ENCODE measurements at regions not wholly inside any gene's neighbourhood (a gene's known extent, or its start where the extent isn't known, plus 50 kb on each side); places are given as distances from the start of the nearest gene placed in this dataset.
A peak's percentile ranks its signal among the peaks of the same experiment; 100 is the strongest.
"Not testable (repeated sequence)": the region's sequence is repeated elsewhere in the genome, so short reads cannot be mapped to it uniquely, and the experiment has no call there.

GRCh38 chr3:154926721-154927120, 153.4 kb upstream of the MME start:
- no peak for TF ChIP-seq CTCF (IDR thresholded peaks at IDR 0.05)
- Mint-ChIP-seq H3K27me3 (ENCODE audit: low read depth) (no peaks in the 10 kb centered on the region), H3K36me3 (ENCODE audit: low read depth) (no peaks in the 10 kb centered on the region), H3K4me3 (ENCODE audit: unreplicated experiment) (no peak overlapping the region), H3K27ac (ENCODE audit: unreplicated experiment) (no peak overlapping the region), H3K4me1 (ENCODE audit: low read depth) (peaks cover 4% of the 10 kb centered on the region), H3K9me3 (ENCODE audit: low read depth) (peaks cover 3% of the 10 kb centered on the region)
- DNase-seq (ENCODE audit: low spot score) = no peak

- Mint-ChIP-seq H3K36me3 (ENCODE audit: low read depth) (no peaks in the 10 kb centered on the region), H3K9me3 (ENCODE audit: low read depth) (peaks cover 6% of the 10 kb centered on the region), H3K4me1 (ENCODE audit: low read depth) (no peaks in the 10 kb centered on the region), H3K27me3 (ENCODE audit: low read depth) (no peaks in the 10 kb centered on the region), H3K4me3 (ENCODE audit: unreplicated experiment) (no peak overlapping the region), H3K27ac (ENCODE audit: unreplicated experiment) (no peak overlapping the region)
- TF ChIP-seq CTCF (IDR thresholded peaks at IDR 0.05) = no peak
- no peak for DNase-seq (ENCODE audit: low spot score)
These were observed 158.8 kb upstream of the MME start for GRCh38 chr3:154921351-154921750.

- Mint-ChIP-seq H3K4me3 (ENCODE audit: unreplicated experiment) (no peak overlapping the region), H3K27ac (ENCODE audit: unreplicated experiment) (no peak overlapping the region), H3K4me1 (ENCODE audit: low read depth) (no peaks in the 10 kb centered on the region), H3K36me3 (ENCODE audit: low read depth) (peaks cover 3% of the 10 kb centered on the region), H3K27me3 (ENCODE audit: low read depth) (no peaks in the 10 kb centered on the region), H3K9me3 (ENCODE audit: low read depth) (peaks cover 18% of the 10 kb centered on the region)
- DNase-seq (ENCODE audit: low spot score) = no peak
- TF ChIP-seq CTCF (IDR thresholded peaks at IDR 0.05) = no peak
These were observed 160.9 kb upstream of the MME start for GRCh38 chr3:154919226-154919625.

- H3K4me3 Mint-ChIP-seq (ENCODE audit: unreplicated experiment) = no peak overlapping the region
- H3K27ac Mint-ChIP-seq (ENCODE audit: unreplicated experiment) = no peak overlapping the region
- H3K9me3 Mint-ChIP-seq (ENCODE audit: low read depth) = peaks cover 5% of the 10 kb centered on the region
- peaks cover 4% of the 10 kb centered on the region for H3K27me3 Mint-ChIP-seq (ENCODE audit: low read depth)
- no peak for DNase-seq (ENCODE audit: low spot score)
- H3K4me1 Mint-ChIP-seq (ENCODE audit: low read depth) = peaks cover 17% of the 10 kb centered on the region
- no peaks in the 10 kb centered on the region for H3K36me3 Mint-ChIP-seq (ENCODE audit: low read depth)
- peak; percentile 75 for TF ChIP-seq CTCF (IDR thresholded peaks at IDR 0.05)
These were observed 175.8 kb upstream of the MME start for GRCh38 chr3:154904328-154904727.

GRCh38 chr3:154902495-154902894, 177.6 kb upstream of the MME start:
- H3K9me3 Mint-ChIP-seq (ENCODE audit: low read depth); DNase-seq (ENCODE audit: low spot score); H3K27ac Mint-ChIP-seq (ENCODE audit: unreplicated experiment); H3K27me3 Mint-ChIP-seq (ENCODE audit: low read depth); H3K4me3 Mint-ChIP-seq (ENCODE audit: unreplicated experiment); H3K36me3 Mint-ChIP-seq (ENCODE audit: low read depth): not testable (repeated sequence)
- peaks cover 28% of the 10 kb centered on the region for H3K4me1 Mint-ChIP-seq (ENCODE audit: low read depth)

- no peak for TF ChIP-seq CTCF (IDR thresholded peaks at IDR 0.05)
These were observed 178.8 kb upstream of the MME start for GRCh38 chr3:154901278-154901677.

More at GRCh38 chr3:154901278-154901677, 178.8 kb upstream of the MME start:
- Mint-ChIP-seq H3K4me3 (ENCODE audit: unreplicated experiment) (no peak overlapping the region), H3K27me3 (ENCODE audit: low read depth) (no peaks in the 10 kb centered on the region), H3K27ac (ENCODE audit: unreplicated experiment) (peak overlapping the region; percentile 73), H3K36me3 (ENCODE audit: low read depth) (no peaks in the 10 kb centered on the region), H3K4me1 (ENCODE audit: low read depth) (peaks cover 28% of the 10 kb centered on the region), H3K9me3 (ENCODE audit: low read depth) (peaks cover under 1% of the 10 kb centered on the region)
- DNase-seq (ENCODE audit: low spot score) = no peak
